Stimulated activated CD4-positive, alpha-beta T cell treated with anti-CD3 and anti-CD28 coated beads, Interleukin-12 subunit alpha, Interleukin-12 subunit beta, amount 100 ng/mL, for 24 hours (primary cell): ENCODE measurements at regions not wholly inside any gene's neighbourhood (a gene's known extent, or its start where the extent isn't known, plus 50 kb on each side); places are given as distances from the start of the nearest gene placed in this dataset.

Experiments used
- DNase-seq, 2 experiments: peaks; one replicate each; pipeline ENCODE4 v3.0.0-alpha.2; 2020; ENCODE audit warnings: low read depth in 2 of 2

DNA sequence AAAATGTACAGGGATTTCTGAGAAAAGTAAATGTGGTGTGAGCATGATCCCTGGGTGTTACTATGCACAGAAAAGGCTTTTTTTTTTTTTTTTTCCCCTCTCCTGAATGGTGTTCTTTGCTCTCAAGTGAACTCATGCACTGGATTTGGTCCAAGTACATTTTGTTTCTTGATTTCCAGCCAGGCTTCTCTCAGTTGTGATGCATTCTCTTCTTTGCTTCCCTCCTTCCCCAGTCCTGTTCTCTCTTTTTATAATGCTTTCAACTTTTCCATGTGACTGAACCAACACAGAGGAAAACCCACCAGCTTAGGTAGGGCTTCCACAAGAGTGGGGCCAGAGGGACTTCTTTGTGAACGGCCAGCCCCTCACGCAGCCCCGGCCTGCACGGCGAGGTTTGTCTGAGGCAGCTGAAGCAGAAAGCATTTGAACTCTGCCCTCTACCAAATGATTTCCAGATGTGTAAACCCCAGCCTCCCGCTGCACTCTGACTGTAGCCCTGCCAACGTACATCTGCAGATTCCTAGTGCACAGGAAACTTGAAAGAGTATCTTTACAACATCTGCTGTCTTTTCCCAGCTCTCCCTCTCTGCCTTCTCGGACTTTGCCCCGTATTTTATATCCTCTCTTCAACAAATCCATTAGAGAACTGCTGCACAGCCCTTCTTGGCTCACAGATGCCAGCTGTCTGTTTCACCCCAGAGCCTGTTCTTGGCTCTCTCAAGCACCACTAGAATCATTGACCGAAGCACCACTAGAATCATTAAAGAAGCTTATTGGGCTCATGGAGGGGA is 71.8 kb upstream of the CD180 start:
- no peak for DNase-seq

DNA sequence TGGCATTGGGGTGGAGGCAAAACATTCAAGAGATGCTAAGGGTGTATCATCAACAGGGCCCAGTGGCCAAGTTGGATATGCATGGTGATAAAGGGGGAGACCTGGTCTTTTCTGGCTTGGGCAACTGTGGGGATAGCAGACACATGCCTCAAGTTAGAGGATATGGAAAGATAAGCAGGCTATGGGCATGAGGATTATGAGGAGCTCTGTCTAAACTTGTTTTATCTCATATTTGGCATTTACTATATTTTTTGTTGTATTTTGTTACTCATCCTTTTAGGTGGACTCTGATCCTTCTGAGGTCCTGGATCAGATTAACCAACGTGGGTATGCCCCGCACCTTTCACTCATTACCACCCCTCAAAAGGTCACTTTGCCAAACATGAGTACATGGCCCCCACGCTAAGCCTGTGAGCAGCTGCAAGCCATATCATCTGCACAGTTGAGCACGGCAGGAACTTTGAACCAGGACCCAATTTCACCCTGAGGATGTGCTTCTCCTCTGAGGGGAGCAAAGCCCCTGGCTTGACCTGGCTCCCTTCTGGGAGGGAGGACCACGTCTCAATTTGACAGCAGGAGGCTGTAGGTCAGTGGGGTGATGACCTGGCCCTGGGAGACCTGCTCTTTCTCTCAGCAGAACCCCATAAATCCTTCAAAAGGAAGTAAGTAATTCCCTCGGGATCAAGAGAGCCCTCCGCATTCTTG is 71.1 kb upstream of the CD180 start:
- DNase-seq, result no peak

GRCh38 chr5:67266654-67267350 is 70.2 kb upstream of the CD180 start:
- no peak for DNase-seq

DNA sequence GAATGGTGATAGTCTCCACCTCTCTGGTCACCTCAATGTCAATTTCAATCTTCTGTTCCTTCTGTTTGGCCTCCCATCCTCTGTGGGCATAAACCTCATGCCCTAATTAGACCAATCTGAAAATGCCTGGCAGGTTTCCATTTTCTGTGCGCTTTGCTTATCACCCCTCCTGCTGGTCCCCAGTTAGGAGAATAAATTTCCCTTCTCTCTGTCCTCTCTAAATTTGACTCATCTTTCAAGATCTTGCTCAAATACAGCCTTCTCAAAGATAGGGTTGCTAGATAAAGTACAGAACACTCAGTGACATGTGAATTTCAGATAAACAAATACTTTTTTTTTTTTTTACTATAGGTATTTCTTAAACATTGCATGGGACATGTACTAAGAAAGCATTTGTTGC is 69.4 kb upstream of the CD180 start:
- no peak for DNase-seq

GRCh38 chr5:67263656-67264408 is 67.2 kb upstream of the CD180 start:
- no peak for DNase-seq

DNA sequence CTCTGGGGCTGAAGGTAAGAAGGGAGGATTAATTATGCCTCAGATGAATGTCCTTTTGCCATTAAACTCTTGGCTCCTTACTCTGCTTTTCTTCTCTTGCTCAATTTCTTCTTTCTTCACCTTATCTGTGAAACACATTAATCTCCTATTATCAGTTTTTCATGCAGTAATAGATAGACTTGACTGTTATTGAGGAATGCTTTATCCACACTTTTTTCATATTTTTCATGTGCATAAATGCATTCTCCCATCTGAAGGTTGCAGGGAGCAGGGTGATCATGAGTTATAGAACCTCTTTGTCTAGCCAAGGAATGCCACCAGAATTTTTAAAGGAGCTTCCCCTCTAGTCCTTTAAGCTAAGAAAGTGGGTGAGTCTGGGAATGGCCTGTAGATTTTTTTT is 66.4 kb upstream of the CD180 start:
- no peak for DNase-seq

DNA sequence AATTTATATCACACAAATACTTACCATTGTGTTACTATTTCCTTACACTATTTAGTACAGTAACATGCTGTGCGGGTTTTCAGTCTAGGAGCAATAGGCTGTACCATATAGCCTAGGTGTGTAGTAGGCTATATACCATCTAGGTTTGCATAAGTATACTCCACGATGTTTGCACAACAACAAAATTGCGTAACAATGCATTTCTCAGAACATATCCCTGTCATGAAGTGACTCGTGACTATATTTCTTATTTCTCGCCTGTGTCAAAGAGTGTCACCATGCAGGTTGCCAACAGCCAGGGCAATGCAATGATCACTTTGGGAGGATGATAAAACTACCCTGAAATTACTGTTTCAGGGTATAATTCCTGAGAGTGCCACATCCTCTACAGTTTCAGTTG is 65.6 kb upstream of the CD180 start:
- DNase-seq, result no peak

GRCh38 chr5:67259548-67260215 is 63.1 kb upstream of the CD180 start:
- DNase-seq, result no peak

DNA sequence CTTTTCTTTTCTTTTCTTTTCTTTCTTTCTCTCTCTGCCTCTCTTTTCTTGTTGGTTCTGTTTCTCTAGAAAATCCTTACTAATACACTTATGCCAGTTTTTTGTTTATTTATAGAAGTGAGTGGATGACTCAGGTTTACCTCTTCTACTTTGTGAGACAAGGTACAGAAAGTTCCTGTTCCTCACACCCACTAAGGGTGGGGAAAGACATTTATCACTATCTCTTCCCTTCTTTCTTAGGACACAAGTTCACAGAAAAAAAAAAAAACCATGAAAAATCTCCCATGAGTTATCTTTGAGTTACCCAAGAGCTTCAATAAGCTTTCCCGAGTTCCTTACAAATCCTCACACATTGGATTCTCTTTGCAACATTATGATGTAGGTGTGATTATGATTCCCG is 60.9 kb upstream of the CD180 start:
- DNase-seq, result no peak

GRCh38 chr5:67257077-67257476 is 60.5 kb upstream of the CD180 start:
- no peak for DNase-seq

- no peak for DNase-seq
These were observed 59.3 kb upstream of the CD180 start for GRCh38 chr5:67255881-67256280.

- DNase-seq, result no peak
These were observed 57.3 kb upstream of the CD180 start for GRCh38 chr5:67253911-67254310.

DNA sequence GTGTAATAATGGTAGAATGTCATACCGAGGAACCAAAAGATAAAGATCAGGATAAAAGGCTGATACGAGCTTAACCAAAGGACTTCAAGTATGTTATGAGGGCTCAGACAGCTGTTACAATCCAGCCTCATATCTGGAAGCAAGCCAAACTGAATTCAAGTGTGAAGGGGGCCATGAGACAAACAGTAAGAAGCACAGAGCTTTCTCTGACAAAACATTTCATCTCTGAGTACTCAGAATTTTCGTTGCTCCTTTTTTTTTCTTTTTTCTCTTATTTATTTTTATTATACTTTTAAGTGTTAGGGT is 52.9 kb upstream of the CD180 start:
- DNase-seq, result no peak

GRCh38 chr5:67248703-67249589 is 52.3 kb upstream of the CD180 start:
- DNase-seq, result no peak

- DNase-seq, result no peak
These were observed 50.1 kb upstream of the CD180 start for GRCh38 chr5:67246546-67247268.
